SK-N-MC (cell line): ENCODE measurements at regions not wholly inside any gene's neighbourhood (a gene's known extent, or its start where the extent isn't known, plus 50 kb on each side); places are given as distances from the start of the nearest gene placed in this dataset.

ENCODE experiments used
- DNase-seq: peaks from one replicate; pipeline ENCODE4 v3.0.0-alpha.2; 2011; ENCODE audit warnings: low read depth, low spot score
- H3K27ac ChIP-seq: fragments of 200-600 bp; sonication (generic); 2 replicates; pipeline ENCODE4 v1.5.1; 2016; ENCODE audit warnings: mixed run types
- H3K36me3 ChIP-seq: fragments of 200-600 bp; sonication (generic); 2 replicates; pipeline ENCODE4 v1.6.1; 2017; ENCODE audit warnings: antibody characterized with exemption, low read length, mixed read lengths; ENCODE audit not compliant: insufficient read depth
- H3K4me3 ChIP-seq: fragments of 200-600 bp; sonication (generic); 2 replicates; pipeline ENCODE4 v1.5.1; 2016
- H3K9ac ChIP-seq: fragments of 200-600 bp; sonication (generic); 2 replicates; pipeline ENCODE4 v1.8.0; 2017; ENCODE audit warnings: mixed run types, mixed read lengths; ENCODE audit not compliant: insufficient read length
- H3K9me3 ChIP-seq: fragments of 200-600 bp; sonication (generic); 2 replicates; pipeline ENCODE4 v1.6.1; 2017; ENCODE audit warnings: low read depth, mild to moderate bottlenecking, antibody characterized with exemption, low read length, moderate library complexity, mixed read lengths
- EZH2 ChIP-seq: fragments of 200-600 bp; sonication (generic); IDR thresholded peaks from one replicate; pipeline ENCODE4 v1.6.1; 2017; ENCODE audit warnings: antibody characterized with exemption
- FOXP2 ChIP-seq: optimal IDR thresholded peaks from 2 replicates; pipeline ENCODE3; 2011; ENCODE audit warnings: mild to moderate bottlenecking, moderate library complexity; ENCODE audit not compliant: insufficient read depth; ENCODE audit errors: extremely low read length, control extremely low read depth
- POLR2AphosphoS5 ChIP-seq: IDR thresholded peaks from 2 replicates; pipeline ENCODE4 v1.6.1; 2012; ENCODE audit warnings: mild to moderate bottlenecking, low read depth, low read length, borderline replicate concordance

DNA sequence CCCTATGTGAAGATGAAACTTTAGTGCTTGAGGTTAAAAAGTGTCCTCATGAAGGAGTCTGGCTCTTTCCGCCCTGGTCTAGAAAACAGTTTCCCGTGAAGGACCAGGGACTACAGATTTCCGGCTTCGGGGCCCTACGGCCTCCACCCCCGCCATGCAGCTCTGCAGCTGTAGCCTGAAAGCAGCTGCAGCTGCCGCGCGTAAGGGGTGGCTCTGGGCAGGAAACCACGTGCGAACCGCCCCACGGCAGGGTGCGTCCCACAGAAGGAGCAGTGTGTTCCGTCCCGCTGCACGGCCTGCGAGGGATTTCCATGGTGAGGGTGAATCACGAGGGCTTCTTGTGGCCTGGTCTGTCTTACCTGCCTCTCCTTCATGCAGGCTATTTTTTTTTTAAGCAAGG lies 117.0 kb downstream of the ERMARD start:
- no peak overlapping the region for H3K27ac ChIP-seq
- H3K36me3 ChIP-seq: no peaks in the 10 kb centered on the region
- H3K9ac ChIP-seq: no peak overlapping the region
- no peak for DNase-seq
- H3K4me3 ChIP-seq: no peak overlapping the region
- TF ChIP-seq POLR2AphosphoS5 (no peak), EZH2 (no peak), FOXP2 (no peak)
- H3K9me3 ChIP-seq: no peaks in the 10 kb centered on the region

DNA sequence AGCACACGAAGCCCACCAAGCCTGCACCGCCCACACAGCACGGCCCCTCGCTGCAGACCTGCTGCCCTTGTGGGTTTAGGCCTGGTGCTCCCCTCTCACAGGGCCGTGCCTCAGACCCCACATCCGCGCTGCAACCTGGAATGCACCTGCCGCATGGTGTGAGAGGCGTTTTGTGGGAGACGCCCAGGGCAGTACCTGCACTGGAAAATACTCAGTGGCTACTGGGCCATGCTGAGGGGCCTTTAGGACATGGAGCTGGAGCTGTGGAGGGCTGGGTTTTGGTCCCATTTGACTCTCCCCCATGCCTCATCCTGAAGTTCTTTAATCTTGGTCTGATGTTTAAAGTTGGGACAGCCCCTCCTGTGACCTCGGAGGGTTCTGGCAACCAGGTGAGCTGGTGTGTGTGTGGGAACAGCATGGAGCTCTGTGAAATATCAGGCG lies 116.3 kb downstream of the ERMARD start:
- no peak for DNase-seq
- H3K9me3 ChIP-seq: no peaks in the 10 kb centered on the region
- H3K36me3 ChIP-seq: no peaks in the 10 kb centered on the region
- no peak overlapping the region for H3K4me3 ChIP-seq
- TF ChIP-seq POLR2AphosphoS5: no peak
- TF ChIP-seq FOXP2: no peak
- no peak for TF ChIP-seq EZH2
- no peak overlapping the region for H3K9ac ChIP-seq
- no peak overlapping the region for H3K27ac ChIP-seq

DNA sequence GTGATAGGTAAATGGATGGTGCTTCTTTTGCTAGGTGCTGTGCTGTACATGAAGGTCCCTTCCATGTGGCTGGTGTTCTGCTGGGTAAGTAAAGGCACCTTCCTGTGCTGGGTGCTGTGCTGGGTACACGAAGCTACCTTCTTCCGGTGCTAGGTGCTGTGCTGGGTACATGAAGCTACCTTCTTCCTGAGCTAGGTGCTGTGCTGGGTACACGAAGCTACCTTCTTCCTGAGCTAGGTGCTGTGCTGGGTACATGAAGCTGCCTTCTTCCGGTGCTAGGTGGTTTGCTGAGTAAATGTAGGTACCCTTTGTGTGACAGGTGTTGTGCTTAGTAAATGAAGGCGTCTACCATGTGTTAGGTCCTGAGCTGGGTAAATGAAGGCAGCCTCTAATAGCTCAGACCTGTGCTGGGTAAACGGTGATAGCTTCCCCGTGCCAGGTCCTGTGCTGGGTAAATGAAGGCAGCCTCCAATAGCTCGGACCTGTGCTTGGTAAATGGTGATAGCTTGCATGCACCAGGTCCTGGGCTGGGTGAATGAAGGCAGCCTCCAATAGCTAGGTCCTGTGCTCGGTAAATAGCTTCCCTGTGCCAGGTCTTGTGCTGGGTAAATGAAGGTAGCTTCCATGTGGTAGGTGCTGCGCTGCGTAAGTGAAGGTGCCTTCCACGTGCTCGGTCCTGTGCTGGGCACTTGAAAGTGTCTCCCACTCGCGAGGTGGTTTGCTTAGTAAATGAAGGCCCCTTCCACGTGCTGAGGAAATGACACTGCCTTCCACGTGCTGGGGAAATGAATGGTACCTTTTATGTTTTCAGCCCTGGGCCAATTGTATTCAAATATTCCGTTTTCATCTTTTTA lies 115.5 kb downstream of the ERMARD start:
- no peak overlapping the region for H3K9ac ChIP-seq
- no peak for DNase-seq
- no peak overlapping the region for H3K4me3 ChIP-seq
- TF ChIP-seq FOXP2: no peak
- no peak for TF ChIP-seq EZH2
- no peak for TF ChIP-seq POLR2AphosphoS5
- no peaks in the 10 kb centered on the region for H3K36me3 ChIP-seq
- no peak overlapping the region for H3K27ac ChIP-seq
- H3K9me3 ChIP-seq: no peaks in the 10 kb centered on the region

DNA sequence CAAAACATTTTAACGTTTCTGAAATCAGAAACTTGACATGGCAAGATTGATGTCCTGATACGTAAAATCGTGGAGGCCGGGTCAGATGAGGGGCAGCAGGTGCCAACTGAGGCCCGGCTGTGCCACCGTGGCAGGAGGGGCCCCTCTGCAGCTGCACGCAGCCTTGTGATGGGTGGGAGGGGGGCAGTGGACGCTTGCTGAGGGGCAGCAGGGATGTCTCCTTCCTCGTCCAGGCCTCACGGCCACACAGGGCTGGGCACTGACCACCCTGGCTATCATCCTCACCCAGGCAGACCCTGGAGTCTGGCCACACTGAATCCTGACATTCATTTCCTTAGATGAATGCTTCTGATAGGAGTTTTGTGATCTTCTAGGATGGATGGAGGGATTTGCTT lies 114.7 kb downstream of the ERMARD start:
- H3K9ac ChIP-seq: no peak overlapping the region

DNA sequence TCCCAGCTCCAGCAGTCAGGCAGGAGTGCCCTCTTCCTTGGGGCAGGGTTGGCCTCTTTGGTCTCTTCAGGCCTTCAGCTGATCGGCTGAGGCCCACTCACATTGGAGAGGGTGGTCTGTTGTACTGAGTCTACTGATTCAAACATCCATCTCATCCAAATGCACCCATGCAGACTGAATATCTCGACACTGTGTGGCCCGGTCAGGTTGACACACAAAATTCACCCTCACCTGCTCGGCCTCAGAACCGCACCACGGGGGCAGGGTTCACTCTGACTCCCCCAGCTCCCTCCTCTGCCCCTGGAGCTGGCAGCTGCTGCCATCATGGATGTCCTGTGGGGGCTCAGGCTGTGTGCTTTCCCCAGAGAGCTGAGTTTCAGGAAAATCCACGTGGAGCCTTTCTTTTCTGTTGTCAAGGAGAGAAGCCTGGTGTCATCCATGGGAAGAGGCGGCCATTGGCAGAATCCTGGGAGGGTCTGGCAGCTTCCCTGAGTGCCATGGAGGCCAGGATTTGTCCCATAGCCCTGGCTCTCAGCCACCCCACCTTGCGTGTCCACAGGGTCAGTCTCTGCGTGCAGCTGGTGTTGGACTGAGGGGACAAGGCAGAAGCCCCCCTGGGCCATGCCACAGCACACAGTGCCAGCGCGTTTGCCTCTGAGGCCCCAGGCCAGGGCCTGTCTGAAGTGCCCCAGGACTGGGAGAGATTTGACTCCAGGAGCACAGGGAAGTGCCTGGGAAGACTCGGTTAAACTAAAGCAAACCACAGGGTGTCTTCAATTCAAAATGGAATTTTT lies 114.1 kb downstream of the ERMARD start:
- H3K36me3 ChIP-seq: no peaks in the 10 kb centered on the region
- H3K9me3 ChIP-seq: no peaks in the 10 kb centered on the region
- no peak for DNase-seq
- H3K4me3 ChIP-seq: no peak overlapping the region
- no peak overlapping the region for H3K27ac ChIP-seq
- no peak for TF ChIP-seq FOXP2
- no peak for TF ChIP-seq POLR2AphosphoS5
- TF ChIP-seq EZH2: no peak
- no peak overlapping the region for H3K9ac ChIP-seq

More for the DNA sequence above, 114.7 kb downstream of the ERMARD start:
- Histone ChIP-seq H3K36me3 (no peaks in the 10 kb centered on the region), H3K9me3 (no peaks in the 10 kb centered on the region), H3K4me3 (no peak overlapping the region), H3K27ac (no peak overlapping the region)
- no peak for DNase-seq
- TF ChIP-seq EZH2 (no peak), POLR2AphosphoS5 (no peak)

DNA sequence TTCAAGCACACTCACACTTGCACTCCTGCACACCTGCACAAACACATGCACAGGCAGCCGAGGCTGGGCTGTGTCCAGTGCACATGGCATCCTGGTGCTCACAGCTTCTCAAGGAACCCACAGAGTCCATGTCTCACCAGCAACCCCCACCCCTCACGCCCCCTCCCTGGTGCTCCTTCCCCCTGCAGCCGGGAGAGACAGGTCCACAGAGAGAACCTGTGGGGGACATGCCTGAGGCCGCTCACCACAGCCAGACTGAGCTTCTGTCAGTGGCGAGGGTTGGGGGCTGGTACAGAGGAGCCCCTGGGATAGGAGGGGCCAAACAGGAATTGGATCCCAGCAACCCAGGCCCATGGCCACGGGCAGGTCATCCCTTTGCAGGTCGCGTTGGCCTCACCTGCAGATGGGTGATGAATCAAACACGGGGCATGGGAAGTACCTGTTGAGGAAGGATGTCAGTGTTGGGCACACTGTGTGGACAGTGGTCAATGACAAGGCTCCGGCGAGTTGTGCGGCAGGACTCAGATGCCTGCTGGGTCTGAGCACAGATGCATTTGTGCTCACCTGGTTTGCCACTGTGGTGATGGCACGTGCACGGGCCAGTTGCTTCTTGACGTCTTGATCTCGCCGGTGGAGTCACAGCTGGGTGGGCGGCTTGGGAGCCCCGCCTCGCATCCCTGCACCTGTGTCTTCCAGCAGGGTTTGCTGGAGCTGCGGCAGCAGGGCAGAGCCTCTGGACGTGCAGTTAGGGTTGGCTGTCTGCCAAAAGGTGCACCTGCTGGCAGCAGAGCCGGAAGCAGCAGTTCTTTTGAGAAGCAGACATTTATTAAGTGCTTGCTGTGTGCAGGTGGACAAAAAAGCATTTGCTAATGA lies 113.0 kb downstream of the ERMARD start:
- no peaks in the 10 kb centered on the region for H3K36me3 ChIP-seq
- no peak overlapping the region for H3K27ac ChIP-seq
- TF ChIP-seq POLR2AphosphoS5 (no peak), EZH2 (no peak), FOXP2 (no peak)
- H3K9me3 ChIP-seq: no peaks in the 10 kb centered on the region
- no peak overlapping the region for H3K4me3 ChIP-seq
- no peak for DNase-seq
- H3K9ac ChIP-seq: no peak overlapping the region

DNA sequence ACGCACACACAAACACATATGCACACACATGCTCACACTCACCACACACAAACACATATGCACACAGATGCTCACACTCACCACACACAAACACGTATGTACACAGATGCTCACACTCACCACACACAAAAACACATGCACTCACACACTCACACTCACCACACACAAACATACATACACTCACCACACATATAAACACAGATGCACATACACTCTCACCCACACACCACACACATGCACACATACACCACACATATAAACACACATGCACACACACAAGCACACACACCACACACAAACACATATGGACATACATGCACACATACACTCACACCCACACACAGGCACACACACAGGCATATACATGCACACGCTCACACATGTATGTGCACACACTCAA lies 112.3 kb downstream of the ERMARD start:
- no peak for DNase-seq
- Histone ChIP-seq H3K36me3 (no peaks in the 10 kb centered on the region), H3K4me3 (no peak overlapping the region), H3K9ac (no peak overlapping the region), H3K27ac (no peak overlapping the region), H3K9me3 (no peaks in the 10 kb centered on the region)
- TF ChIP-seq FOXP2 (no peak), POLR2AphosphoS5 (no peak), EZH2 (no peak)
